Effector memory CD4-positive, alpha-beta T cell (primary cell): ENCODE measurements at regions not wholly inside any gene's neighbourhood (a gene's known extent, or its start where the extent isn't known, plus 50 kb on each side); places are given as distances from the start of the nearest gene placed in this dataset.

ENCODE experiments used
- DNase-seq, 3 donors: peaks; one replicate each; pipeline ENCODE4 v3.0.0-alpha.2; 2020
- H3K27ac ChIP-seq: 2 replicates; pipeline ENCODE4 v1.7.0; 2013; ENCODE audit warnings: mild to moderate bottlenecking, low read length, moderate library complexity; ENCODE audit not compliant: insufficient read depth, poor library complexity, severe bottlenecking
- H3K27me3 ChIP-seq: replicated peaks from 2 replicates; pipeline ENCODE4 v1.7.0; 2013; ENCODE audit warnings: mild to moderate bottlenecking, low read length; ENCODE audit not compliant: insufficient read depth, control insufficient read depth, poor library complexity, severe bottlenecking
- H3K36me3 ChIP-seq: 2 replicates; pipeline ENCODE4 v1.7.0; 2013; ENCODE audit warnings: mild to moderate bottlenecking, low read length, moderate library complexity; ENCODE audit not compliant: control insufficient read depth, insufficient read depth
- H3K4me1 ChIP-seq: 2 replicates; pipeline ENCODE4 v1.7.0; 2013; ENCODE audit warnings: low read length, mild to moderate bottlenecking; ENCODE audit not compliant: control insufficient read depth, insufficient read depth, poor library complexity, severe bottlenecking
- H3K4me3 ChIP-seq: 2 replicates; pipeline ENCODE4 v1.7.0; 2013; ENCODE audit warnings: low read length, low read depth, mild to moderate bottlenecking; ENCODE audit not compliant: insufficient read depth, poor library complexity, severe bottlenecking
- H3K9me3 ChIP-seq: 2 replicates; pipeline ENCODE4 v1.7.0; 2013; ENCODE audit warnings: mild to moderate bottlenecking, low read length, moderate library complexity; ENCODE audit not compliant: control insufficient read depth

DNA sequence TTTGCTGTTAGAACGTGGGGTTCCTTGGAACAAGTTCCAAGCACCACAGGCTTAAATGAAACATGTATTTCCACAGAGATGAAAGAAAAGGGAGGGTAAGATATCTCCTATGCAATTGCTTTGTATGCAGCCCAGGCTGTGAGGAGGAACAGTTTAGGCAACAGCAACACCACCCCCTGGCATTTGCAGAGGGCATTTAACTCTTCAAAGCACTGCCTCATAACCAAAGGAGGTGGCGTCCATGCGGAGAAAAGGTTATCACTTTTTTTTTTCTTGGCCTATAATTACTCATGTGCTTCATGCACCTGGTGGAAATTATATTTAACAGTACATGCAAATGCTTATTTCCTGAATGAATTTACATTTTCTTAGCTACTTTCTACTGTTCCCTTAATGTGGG, 286.0 kb downstream of the LPIN1 start:
- H3K27ac ChIP-seq: no peak overlapping the region
- H3K9me3 ChIP-seq: no peaks in the 10 kb centered on the region
- H3K27me3 ChIP-seq: no peaks in the 10 kb centered on the region
- H3K4me1 ChIP-seq: peaks cover 9% of the 10 kb centered on the region
- no peak for DNase-seq
- H3K36me3 ChIP-seq: no peaks in the 10 kb centered on the region
- H3K4me3 ChIP-seq: no peak overlapping the region

DNA sequence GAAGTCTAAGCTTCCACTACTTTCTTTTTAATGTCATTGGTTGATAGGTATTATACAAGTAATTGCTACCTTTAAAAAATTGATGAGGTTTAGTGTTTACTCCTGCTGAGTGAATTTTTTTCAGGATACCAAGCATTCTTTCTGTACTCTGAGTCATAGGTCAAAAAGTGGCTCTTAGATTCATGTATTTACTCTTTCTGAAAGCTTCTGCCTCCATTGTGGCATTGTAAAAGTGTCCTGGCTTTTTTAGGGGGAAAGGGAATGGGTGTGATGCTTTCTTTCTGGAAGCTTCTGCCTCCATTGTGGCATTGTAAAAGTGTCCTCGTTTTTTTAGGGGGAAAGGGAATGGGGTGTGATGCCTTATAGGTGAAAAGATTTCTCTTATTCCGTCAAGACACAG, 286.5 kb downstream of the LPIN1 start:
- Histone ChIP-seq H3K4me3 (no peak overlapping the region), H3K4me1 (peaks cover 9% of the 10 kb centered on the region), H3K36me3 (no peaks in the 10 kb centered on the region), H3K27me3 (no peaks in the 10 kb centered on the region), H3K9me3 (no peaks in the 10 kb centered on the region), H3K27ac (no peak overlapping the region)
- no peak for DNase-seq

DNA sequence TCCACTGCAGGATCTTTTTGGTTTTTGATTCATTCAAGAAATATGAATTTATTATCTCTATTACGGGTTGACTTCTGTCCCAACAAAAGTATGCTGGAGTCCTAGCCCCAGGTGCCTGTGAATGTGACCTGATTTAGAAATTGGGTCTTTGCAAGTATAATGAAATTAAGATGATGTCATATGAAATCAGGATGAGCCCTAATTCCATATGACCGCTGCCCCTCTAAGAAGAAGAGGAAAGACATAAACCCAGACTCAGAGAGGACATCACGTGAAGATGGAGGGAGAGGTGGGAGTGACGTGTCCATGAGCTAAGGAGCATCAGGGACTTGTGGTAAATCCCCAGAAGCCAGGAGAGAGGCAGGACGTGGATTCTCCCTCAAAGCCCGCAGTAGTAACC, 287.1 kb downstream of the LPIN1 start:
- Histone ChIP-seq H3K9me3 (no peaks in the 10 kb centered on the region), H3K27ac (no peak overlapping the region), H3K27me3 (no peaks in the 10 kb centered on the region), H3K4me3 (no peak overlapping the region), H3K36me3 (no peaks in the 10 kb centered on the region), H3K4me1 (peaks cover 9% of the 10 kb centered on the region)
- DNase-seq: no peak

DNA sequence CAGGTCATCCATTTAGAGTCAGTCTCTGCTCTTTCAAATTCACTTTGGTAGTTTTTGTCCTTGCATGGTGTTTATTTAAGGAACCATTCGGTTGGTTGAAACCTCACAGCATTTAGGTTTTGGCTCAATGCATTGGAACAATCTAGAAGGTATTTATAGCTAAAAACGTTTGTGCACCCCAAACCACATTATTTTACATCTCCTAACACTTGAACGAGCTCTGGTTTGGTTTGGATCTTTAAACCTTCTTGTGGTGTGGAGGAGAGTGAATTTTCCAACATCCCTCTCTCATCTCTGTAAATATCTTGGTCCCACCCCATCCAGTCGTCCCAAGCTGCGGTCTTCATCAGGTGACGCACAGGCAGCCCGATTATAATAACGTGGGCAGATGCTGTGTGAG, 287.9 kb downstream of the LPIN1 start:
- H3K27me3 ChIP-seq: no peaks in the 10 kb centered on the region
- no peak overlapping the region for H3K27ac ChIP-seq
- peaks cover 9% of the 10 kb centered on the region for H3K4me1 ChIP-seq
- no peaks in the 10 kb centered on the region for H3K36me3 ChIP-seq
- DNase-seq: no peak
- H3K9me3 ChIP-seq: no peaks in the 10 kb centered on the region
- no peak overlapping the region for H3K4me3 ChIP-seq

DNA sequence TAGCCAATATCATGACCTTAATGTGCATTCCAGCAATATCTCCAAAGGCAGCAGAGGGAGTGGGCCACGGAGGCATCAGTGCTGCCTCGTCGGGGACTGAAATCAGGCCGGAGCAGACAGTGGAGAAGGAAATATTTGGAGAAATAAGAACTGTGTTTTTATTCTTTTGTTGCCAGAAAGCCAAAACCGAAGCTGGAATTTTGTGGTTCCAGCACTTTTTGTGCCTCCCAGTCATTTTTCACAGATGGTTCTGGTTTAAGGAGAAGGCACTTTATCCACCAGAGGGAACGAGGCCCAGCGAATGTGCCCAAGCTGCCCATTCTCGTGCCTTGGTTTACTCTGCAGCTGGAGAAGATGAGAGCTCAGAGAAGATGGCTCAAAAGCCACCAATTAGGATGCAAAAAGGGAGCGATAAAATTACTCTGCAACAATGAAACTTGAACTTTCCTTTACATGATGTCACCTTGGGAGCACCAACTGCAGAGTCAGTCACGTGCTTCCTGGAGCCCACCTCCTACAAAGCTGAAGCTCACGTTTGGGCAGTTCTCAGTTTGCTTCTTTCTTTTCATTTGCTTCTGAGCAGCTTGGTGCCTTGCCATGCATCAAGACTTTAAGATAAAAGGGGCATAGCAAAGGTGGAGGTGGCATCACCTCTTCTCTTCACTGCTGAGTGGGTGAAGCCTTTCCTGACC, 288.7 kb downstream of the LPIN1 start:
- no peak for DNase-seq
- Histone ChIP-seq H3K27me3 (no peaks in the 10 kb centered on the region), H3K4me1 (peaks cover 9% of the 10 kb centered on the region), H3K27ac (no peak overlapping the region), H3K9me3 (no peaks in the 10 kb centered on the region), H3K36me3 (no peaks in the 10 kb centered on the region), H3K4me3 (no peak overlapping the region)

DNA sequence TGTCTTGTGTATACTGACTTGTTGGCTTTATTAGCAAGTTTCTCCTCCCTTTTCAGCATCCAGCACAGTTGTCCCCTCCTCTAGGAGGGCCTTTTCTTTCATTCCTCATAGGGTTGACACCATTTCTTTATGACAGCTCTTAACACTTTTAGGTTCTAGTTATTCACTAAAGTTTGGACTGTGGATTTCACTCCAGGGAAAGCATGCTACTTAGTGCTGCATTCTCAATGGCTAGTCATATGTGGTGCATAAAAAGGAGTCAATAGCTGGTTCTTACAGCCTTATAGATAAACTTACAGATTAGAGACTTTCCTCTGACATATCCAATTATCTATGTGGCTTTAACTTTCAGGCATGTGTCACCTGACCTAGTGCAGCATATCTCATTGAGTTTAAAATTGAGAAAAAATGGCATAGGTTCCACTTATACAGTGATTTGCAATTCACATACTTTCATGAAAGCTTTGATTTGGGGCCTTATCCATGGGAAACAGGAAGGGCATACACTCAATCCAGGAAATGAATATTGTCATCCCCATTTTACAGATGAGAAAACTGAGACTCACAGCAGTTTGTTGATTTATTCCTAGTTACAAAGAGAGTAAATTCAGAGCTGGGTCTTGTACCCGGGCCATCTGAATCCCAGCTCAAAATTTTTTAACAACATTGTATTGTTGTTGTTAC, 289.7 kb downstream of the LPIN1 start:
- no peak for DNase-seq
- H3K36me3 ChIP-seq: no peaks in the 10 kb centered on the region
- no peaks in the 10 kb centered on the region for H3K9me3 ChIP-seq
- peaks cover 9% of the 10 kb centered on the region for H3K4me1 ChIP-seq
- H3K27ac ChIP-seq: no peak overlapping the region
- H3K4me3 ChIP-seq: no peak overlapping the region
- no peaks in the 10 kb centered on the region for H3K27me3 ChIP-seq

DNA sequence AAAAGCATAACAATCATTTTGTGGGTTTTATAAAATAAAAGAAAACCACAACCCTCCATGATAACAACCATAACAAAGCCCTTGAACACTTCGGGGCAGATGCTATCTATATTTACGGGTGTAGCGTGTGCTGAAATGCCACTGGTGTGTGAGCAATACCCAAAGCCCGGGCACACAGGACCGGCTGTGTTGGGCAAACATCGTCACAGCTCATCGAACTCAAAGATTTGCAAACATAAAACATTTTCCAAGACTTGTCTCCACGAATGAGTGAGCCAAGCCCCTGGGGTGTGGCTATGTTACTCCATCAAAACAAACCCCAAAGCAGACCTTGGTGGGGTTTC, 290.2 kb downstream of the LPIN1 start:
- Histone ChIP-seq H3K27ac (no peak overlapping the region), H3K27me3 (no peaks in the 10 kb centered on the region), H3K36me3 (no peaks in the 10 kb centered on the region), H3K4me1 (peaks cover 9% of the 10 kb centered on the region), H3K4me3 (peak overlapping the region; percentile 8), H3K9me3 (no peaks in the 10 kb centered on the region)
- no peak for DNase-seq

DNA sequence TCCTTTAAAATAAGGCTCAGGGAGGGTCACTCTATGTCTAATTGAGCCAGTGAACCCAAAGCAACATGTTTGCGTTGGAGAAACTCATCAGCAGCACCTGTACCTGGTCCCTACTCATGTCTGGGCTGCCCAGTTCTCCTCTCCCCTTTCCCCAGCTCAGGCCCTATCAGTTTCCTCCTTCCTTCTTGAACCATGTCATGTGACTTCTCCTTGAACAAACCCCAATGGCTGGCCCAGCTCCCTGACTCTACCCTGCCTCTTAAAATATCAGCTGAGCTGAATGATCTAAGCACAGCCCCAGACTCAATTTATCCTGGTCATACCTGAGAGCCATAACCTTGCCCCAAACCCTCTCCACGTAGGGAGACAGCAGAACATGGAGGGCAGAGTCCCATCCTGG, 290.9 kb downstream of the LPIN1 start:
- DNase-seq: no peak
- Histone ChIP-seq H3K4me3 (peak overlapping the region; percentile 8), H3K9me3 (no peaks in the 10 kb centered on the region), H3K4me1 (peaks cover 9% of the 10 kb centered on the region), H3K27me3 (no peaks in the 10 kb centered on the region), H3K36me3 (no peaks in the 10 kb centered on the region), H3K27ac (no peak overlapping the region)

DNA sequence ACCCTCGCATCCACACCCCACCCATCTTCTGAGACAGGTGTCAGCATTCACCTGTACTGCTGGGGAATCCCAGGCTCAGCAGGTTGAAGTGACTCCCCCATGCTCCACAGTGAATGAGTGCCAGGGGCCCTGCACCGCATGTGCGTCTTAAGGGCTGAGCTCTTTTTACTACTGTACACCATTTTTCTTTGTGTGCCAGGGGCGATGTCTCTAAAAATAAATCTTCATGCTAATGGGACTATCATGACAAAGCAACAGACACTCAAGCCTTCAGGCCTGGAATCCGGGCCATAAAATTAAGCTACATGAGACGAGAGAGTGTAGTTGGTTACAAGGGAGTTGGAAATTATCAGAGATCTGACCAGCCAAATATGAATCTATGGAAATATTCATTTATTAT, 294.8 kb downstream of the LPIN1 start:
- DNase-seq: no peak
- H3K4me3 ChIP-seq: no peak overlapping the region
- no peaks in the 10 kb centered on the region for H3K9me3 ChIP-seq

DNA sequence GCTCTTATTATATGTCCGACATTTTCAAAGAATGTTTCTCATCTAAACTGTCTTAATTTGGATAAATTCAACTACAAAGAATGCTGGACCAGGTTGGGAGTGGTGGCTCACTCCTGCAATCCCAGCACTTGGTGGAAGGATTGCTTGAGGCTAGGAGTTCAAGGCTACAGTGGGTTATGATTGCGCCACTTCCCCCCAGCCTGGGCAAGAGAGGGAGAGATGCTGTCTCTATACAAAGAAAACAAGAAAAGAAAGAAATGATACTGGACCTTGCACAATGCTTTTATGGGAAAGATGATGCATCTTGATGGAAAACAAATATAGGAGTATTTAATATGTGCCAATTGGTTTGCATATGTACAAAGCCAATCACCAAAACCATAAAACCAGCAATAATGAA, 296.7 kb downstream of the LPIN1 start:
- H3K27me3 ChIP-seq: no peaks in the 10 kb centered on the region
- H3K27ac ChIP-seq: no peak overlapping the region
- DNase-seq: no peak
- no peak overlapping the region for H3K4me3 ChIP-seq
- no peaks in the 10 kb centered on the region for H3K36me3 ChIP-seq
- H3K9me3 ChIP-seq: no peaks in the 10 kb centered on the region
- peaks cover 12% of the 10 kb centered on the region for H3K4me1 ChIP-seq

More for the DNA sequence above, 294.8 kb downstream of the LPIN1 start:
- Histone ChIP-seq H3K36me3 (no peaks in the 10 kb centered on the region), H3K4me1 (peaks cover 21% of the 10 kb centered on the region), H3K27ac (no peak overlapping the region), H3K27me3 (no peaks in the 10 kb centered on the region)
